HG03439 (cell line): ENCODE measurements at regions not wholly inside any gene's neighbourhood (a gene's known extent, or its start where the extent isn't known, plus 50 kb on each side); places are given as distances from the start of the nearest gene placed in this dataset.

ENCODE experiments used
- ATAC-seq: cut with Tn5 transposase; IDR thresholded peaks from one replicate; pipeline ENCODE4 v1.9.1; 2021; ENCODE audit warnings: mild to moderate bottlenecking, moderate library complexity; ENCODE audit not compliant: unreplicated experiment

DNA sequence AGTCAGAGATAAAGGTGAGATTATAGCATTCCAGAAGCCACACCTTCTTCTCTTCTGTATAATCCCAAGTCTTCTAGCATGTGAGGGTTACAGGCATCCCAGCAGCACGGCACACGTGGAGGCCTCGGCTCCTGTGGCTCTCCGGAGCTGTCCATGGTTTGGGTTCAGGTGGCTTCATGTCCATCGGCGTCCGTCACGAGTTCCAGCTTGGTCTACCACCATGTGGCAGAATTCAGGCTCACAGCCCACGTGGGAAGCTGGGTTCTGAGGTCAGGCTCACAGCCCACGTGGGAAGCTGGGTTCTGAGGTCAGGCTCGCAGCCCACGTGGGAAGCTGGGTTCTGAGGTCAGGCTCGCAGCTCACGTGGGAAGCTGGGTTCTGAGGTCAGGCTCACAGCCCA lies 378.3 kb upstream of the SALL3 start:
- ATAC-seq, result no peak

DNA sequence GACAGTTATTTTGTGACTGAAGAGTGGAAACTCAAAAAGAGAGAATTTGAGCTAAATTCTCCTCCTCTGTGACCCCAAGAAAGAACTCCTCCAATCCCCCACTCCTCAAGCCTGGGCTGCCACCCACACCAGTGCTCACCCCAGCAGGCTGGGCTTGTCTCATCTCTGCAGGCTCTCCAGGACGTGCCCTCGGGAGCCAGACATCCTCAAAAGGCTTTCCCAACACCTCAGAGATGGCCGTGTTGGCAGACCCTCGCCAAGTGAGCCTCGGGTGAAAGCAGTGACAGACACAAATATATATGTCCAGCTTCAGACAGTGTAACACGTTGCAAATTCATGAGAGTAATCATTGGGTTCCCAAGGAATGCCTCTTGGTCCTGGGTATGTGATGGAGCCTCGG lies 377.7 kb upstream of the SALL3 start:
- no peak for ATAC-seq

DNA sequence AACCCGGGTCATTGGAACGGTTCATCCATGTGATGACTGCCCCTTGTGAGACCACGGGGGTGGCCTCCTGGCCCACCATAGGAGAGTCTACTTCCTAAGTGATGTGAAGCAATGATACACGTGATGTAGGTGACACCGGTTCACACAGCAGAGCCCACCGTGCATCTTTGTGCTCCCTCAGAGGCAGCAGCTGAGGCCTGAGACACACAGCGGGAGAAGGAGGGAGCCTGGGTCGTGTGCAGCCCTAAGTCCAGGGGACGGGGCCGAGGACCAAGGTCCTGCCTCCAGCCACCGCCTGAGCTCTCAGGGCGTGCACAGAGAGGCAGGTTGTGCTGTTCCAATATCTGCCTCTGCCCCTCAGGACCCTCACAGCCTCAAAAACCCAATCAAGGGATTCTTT lies 377.2 kb upstream of the SALL3 start:
- no peak for ATAC-seq

DNA sequence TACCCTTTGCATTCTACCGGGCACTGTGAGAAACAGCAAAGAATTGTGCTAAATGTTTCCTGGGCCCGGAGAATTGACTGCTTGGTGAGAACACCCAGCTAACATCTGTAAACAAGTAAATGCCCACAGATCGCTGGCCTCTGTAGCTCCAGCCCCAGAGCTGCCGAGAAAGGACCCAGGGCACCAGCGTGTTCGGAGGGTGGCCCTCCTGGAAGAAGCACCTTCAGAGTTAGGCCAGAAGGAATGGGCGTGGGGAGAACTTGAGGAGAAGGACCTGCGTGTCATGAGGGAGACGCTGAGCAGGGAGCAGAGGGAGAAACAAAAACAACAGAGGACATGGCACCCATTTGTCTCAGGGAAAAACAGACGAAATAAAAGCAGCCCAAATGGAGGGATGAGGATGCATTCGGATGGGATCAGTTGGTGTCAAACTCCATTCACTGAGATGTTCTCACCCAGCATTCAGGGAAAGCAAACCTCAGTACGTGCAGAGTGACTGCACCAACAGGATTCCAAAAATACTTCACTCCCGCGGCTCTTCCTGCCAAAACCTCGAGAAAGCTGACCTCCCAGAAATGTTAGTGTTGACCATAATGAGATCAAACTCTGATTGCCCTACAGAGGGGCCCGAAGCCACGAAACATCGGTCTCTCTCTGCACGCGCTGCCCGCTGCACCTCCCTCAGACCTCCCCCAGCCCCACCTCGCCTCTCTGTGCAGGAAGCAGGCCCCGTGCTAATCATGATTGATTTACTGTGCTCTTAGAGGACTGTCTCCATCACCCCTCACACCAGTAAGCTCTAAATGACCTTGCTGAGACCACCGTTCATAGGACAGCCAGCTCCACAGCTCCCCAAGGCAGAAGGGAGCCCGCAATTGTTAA lies 376.3 kb upstream of the SALL3 start:
- no peak for ATAC-seq

DNA sequence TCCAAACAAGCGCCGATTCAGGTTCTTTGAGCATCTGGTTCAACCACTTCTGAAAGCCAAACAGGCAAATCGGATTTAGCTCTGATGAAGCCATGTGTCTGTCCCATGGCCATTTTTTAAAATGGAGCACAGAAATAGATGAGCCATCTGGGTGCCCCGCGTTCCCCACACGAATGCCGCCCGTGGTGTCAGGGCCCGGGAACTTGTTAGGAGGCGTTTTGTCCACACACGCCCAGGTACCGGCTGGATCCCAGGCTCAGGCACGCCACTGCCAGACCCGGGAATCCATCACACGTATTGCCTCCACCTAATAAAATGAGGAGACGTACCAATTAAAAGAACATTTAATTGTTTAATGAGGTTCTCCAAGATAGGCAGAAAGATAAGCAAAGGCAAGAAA lies 374.4 kb upstream of the SALL3 start:
- ATAC-seq, result no peak

DNA sequence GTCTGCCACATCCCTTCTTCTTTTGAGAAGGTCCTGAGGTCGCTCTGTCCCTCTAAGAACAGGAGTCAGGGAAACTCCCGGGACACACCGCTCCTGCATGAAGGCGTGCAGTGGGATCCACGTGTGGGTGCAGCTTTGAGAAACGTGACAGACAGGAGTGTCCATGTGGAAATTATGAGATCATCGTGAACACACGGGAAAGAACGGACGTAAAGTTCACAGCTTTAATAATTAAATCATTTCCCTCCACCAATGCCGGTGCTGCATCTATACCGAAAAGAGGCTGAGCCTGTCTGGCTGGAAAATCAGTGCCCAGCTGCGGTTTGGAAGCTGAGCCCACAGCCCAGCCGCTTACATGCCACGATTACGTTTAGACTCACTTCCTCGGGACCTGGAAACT lies 372.4 kb upstream of the SALL3 start:
- no peak for ATAC-seq

DNA sequence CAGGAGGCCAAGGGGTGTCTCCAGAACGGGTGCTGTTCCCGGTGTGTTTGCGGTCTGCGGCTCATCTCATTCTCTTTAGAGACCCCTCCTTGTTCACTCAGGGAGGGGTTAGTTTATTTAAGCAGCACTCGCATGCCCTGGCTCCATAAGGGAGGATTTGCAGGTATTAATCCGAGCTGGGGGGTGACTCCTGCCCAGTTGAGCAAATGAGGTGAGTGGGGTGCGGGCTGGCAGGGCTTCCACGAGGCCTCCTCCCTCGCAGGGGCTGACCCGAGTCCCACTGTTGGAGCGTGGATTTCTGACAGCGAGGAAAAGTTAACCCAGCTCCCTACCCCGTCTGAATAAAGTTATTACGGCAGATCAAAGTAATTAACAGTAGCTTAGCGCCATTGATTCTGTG lies 371.8 kb upstream of the SALL3 start:
- ATAC-seq, result no peak

DNA sequence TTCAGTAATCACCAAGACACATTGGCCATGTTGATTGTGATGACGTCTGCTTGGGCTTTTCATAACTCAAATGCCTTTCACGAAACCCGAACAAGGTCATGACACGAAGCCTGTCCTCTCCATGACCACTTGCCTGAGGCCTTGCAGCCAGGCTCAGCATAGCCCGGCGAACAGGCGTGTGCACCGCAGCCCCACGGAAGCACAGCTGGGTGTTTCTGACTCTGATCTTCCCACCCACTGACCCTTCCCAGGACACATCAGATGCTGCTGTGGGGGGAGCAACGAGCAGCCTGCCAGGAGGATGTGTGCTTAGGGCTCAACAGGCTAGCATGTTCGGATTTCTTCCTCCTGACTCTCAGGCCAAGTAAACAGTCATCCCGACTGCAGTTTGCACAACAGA lies 369.4 kb upstream of the SALL3 start:
- no peak for ATAC-seq

DNA sequence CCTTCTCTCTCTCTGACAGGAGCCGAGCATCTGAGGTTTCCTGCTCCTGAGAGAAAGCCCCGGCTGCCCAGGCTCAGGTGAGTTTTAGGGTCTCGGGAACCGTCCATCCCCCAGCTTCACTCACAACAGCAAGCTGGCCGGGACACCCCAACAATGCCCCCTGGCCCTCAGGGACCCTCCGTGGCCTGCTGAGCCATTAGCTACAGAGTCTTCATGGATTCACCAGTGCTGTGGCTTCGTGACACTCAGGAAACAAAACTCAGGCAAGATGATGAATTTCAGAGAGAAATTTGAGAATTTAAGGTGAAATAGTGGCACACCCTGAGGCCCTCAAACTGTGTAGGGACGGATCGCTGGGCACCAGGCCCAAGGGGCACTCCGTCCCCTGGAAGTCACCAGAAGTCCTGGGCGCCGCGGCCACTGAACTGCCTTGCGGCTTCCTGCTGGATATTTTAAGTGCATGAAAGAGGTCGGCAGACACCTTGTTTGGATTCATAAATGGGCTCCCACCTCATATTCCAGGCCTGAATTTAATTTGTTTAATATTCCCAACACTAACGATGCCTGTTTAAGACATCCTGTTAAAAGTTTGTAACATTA lies 368.3 kb upstream of the SALL3 start:
- ATAC-seq, result no peak

DNA sequence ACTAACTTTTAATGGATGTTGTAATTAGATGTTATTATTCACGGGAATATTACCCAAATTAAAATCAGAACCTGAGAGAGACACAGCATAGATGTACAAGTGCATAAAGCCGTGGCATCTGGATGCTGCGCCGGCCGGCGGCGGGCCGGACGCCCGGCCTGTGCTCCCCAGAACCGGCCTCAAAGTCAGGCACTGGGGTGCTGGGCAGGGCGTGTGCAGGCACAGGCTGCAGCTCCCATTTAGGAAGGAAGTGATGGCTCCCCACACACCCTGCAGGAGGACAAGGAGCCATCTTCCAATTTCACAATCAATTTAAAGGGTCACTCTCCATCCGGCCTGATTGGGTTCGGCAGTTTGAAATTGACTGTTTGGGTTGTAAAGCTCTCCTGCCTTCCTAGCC lies 367.7 kb upstream of the SALL3 start:
- ATAC-seq, result no peak

DNA sequence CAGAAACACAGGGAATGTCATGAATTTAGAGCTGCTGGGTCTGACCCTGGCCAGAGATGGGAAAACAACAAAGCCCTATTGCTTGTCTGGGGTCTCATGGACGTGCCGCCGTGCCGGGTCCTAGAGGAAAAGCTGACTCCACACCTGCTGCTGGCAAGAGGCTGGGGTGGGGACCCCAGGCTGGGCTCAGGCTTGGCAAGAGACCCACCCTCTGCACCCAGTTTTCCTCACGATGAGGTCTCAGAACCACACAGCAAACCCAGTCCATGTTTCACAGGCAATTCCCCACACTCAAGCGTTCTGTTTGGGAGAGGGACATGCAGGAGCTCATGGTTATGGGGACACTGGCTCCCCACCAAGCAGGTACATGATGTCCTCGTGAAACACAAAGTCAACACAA lies 367.3 kb upstream of the SALL3 start:
- no peak for ATAC-seq

DNA sequence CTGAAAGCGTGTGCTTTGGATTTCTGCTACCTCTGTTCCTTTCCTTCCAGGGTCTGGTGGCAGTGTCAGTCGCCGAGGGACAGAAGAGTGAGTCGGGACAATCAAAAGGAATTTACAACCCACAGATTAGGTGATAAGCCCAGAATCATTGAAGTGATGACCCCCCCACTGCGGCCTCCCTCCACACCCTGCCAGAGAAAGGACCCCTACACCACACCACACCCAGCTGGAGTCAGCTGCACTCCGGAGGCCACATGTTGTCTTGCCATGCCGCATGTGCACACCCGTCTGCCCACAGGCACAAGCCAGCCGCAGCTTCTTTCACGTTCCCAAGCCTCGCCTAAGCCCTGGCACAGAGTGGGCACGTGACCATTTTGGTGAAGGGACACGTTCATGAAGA lies 366.8 kb upstream of the SALL3 start:
- ATAC-seq, result no peak

DNA sequence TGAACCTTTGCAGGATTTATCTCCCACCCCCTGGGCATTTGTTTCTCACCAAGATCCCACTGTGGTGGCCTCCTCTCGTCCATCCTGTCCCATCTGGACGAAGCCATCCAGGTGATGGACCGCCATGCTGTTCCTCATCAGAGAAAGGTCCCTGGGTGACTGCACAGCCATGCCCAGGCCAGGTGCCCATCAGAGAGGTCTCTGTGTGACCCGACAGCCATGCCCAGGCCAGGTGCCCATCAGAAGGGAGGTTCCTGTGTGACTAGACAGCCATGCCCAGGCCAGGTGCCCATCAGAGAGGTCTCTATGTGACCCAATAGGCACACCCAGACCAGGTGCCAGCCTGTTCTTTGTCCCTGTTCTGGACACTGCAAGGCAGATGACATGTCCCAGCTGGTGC lies 360.9 kb upstream of the SALL3 start:
- no peak for ATAC-seq

DNA sequence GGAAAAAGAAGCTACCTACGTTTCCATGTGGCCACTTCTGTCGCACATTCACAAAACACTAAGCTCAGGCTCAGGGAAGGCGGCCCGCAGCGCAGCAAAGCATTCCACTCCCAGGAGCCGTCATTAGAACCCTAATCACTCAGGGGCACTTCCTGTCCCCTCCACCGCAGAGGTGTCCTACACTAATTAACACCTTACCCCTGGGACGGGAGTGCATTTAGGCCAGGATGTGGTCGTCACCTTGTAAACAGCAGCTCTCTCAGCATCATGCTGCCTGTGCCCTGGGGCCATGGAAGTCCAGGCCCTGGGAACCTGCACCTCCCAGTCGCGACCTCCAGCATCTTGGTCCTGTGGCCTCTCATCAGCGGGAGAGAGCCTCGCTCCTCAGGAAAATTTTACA lies 359.8 kb upstream of the SALL3 start:
- ATAC-seq, result no peak

DNA sequence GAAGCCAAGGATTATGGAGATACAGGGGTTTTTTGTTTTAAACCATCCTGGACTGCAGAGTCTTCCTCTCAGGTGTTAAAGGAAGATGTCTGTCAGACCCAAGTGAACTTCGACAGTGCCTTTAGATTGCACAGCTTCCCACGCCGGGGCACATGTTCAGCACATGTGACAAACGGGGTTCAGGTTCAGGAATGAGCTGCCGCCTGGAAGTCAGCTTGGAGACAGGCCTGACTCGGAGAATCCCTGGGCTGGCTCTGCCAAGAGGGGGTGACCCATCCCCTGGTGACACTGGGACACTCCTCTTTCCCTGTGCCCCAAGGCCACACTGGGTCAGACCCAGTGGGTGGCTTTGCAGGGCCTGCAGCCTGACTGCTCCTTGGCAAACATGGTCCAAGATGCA lies 359.3 kb upstream of the SALL3 start:
- no peak for ATAC-seq

DNA sequence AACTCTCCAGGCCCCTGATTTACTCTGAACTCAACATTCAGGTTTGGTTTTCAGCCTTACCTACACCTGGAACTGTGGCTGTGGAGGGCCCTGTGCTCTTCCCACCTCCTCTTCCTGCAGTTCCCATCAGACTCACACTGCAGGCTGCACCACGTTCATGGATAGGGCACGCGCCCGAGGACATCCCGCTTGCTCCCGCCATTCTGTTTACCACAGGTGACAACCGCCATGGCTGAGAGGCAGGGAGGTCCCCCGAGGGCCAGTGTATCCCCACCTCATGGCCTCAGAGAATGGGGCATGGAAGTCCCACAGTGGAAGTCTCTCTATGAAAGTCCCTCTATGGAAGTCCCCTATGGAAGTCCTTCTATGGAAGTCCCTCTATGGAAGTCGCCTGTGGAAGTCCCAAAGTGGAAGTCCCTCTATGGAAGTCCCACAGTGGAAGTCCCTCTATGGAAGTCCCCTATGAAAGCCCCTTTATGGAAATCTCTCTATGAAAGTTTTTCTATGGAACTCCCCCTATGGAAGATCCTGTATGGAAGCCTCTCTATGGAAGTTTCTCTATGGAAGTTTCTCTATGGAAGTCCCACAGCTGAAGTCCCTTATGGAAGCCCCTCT lies 358.4 kb upstream of the SALL3 start:
- ATAC-seq, result no peak

DNA sequence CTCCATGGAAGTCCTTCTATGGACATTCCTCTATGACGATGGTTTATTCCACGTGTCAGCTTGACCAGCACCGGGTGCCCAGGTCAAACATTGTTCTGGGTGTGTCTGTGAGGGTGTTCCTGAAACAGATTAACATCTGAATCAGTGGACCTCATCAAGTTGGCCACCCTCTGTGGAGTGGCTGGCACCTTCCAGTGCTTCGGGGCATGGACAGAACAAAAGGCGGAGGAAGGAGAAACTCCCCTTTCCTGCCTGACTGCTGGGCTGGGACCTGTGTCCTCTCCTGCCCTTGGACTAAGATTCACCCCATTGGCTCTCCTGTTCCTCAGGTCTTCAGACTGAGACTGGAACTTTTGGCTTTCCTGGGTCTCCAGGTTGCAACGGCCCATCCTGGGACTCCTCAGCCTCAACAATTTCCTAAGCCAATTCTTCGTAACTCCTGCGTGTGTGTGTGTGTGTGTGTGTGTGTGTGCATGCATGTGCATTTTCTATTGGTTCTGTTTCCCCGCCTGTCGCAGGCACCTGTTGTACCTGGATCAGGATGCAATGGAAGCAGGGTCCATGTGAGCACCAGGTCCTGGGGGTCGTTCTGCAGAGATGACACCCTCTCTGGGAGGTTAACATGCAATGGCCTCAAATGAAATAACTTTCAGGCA lies 357.2 kb upstream of the SALL3 start:
- ATAC-seq, result no peak

DNA sequence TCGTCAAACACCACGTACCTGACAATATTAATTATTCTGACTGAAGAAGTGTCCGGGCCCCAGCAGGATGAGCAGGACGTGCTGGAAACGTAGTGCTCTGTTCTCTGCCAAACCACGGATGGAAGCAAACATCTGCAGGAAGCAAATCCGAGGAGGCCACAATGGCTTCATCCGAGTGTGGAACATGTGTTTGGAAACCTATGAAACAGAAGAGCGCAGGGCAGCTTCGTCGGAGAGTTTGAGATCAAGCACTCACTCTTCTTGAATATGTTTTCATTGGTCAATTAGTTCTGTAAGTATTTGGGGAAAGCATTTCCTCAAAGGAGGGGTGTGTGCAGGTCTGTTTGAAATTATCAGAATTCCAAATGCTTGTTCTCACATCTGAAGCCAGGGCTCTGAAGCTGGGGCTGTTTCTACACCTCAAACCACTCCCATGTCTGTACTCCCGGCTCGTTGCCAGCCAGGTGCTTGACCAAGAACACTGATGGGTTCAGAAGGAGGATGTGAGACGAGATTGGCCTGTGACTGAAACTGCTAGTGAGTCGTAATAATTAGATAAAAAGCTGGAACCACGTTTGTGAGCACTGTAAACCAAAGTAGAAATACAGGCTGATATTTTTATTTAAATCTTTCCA lies 356.6 kb upstream of the SALL3 start:
- no peak for ATAC-seq

DNA sequence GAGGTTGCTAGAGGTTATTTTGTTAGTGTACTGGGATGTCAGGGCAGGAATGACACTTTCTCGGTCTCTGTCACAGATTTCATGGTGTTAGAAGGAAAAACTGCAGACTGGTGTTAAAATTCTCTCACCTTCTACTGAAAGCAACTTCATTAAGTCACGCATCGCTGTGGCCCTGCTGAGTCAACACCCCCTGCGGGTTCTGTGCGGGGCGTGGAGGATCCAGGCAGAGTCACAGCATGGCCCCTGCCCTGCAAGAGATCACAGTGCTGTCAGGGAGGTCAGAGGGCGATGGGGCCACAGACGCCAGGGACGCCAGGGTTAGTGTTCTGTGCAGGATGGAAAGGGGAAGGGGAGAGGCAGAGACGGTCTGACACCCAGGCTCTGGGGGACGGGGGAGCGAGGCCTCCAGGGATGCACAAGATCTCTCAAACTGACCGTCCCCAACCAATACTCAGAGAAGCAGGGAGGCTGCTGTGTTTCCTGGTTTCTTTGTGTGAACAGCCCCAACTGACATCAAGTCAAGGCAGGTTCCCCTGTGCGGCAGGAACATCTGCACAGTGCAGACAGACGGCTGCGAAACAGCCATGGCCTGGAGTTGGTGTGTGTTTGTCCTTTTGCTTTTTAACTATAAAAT lies 354.9 kb upstream of the SALL3 start:
- ATAC-seq, result no peak

DNA sequence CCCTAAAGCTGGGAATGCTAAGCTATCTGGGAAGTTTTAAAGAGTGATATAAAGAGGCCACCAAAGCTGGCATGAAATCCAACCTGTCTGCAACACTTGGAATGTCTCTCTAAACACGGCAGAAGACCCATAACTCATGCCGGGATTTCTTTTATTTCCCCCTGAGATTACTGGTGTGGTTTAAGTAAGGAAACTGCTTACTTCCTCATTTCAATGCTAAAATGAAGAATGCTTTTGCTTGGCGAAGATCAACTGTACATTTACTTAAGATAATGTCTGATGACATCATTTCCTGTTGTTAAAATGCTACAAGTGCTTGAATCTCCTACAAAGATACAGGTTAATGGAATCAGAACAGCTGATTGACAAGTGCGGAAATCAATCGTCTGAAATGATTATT lies 353.8 kb upstream of the SALL3 start:
- ATAC-seq, result no peak
